GM10266 (cell line): ENCODE measurements at regions not wholly inside any gene's neighbourhood (a gene's known extent, or its start where the extent isn't known, plus 50 kb on each side); places are given as distances from the start of the nearest gene placed in this dataset.

Experiments used
- DNase-seq: peaks from one replicate; pipeline ENCODE4 v3.0.0; 2012; ENCODE audit errors: extremely low spot score
- TF ChIP-seq, protein P1 (sequence below): IDR thresholded peaks from 2 replicates; pipeline ENCODE4 v1.5.1; 2012; ENCODE audit warnings: mild to moderate bottlenecking, low read depth; ENCODE audit not compliant: control insufficient read depth, insufficient read depth; ENCODE audit errors: missing control alignments

DNA sequence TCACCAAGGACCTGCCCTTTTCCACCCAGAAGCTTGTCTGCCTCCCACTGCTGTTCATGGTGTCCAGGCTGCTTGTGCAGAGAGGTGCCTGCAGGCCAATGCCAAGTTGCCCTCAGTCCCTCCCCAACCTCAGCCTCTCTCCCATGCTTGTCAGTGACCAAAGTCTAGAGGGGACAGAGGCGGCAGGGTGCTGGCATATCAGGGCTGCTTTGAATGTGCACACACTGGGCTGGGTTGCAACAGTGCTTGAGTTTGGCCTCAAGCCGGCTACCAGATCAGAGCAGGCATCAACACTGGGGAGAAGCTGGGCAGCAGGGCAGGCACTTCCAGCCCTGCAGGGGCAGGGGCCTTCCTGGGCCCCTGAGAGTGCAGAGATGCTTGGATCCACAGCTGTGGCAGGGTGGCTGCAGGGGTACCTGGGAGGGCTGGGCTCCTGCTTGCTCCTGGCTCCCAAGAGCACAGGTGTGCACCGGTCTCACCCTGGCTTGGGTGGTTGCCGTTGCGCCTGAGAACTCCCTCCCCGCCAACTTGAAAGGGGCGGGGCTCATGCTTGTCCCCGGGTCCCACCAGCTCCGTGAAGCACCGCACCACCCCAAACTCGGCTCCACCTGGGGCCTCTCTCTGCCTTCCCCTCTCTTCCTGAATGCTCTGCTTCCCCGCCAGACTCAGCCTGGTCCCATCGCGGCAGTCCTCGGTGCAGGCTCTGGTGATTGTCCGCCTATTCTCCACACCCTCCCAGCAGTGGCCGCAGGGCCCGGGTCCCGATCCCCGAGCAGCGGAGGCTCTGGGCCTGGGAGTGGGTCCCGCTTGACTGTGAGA is 1681.9 kb upstream of the ADGRL3 start:
- no peak for DNase-seq
- TF ChIP-seq, protein P1, sequence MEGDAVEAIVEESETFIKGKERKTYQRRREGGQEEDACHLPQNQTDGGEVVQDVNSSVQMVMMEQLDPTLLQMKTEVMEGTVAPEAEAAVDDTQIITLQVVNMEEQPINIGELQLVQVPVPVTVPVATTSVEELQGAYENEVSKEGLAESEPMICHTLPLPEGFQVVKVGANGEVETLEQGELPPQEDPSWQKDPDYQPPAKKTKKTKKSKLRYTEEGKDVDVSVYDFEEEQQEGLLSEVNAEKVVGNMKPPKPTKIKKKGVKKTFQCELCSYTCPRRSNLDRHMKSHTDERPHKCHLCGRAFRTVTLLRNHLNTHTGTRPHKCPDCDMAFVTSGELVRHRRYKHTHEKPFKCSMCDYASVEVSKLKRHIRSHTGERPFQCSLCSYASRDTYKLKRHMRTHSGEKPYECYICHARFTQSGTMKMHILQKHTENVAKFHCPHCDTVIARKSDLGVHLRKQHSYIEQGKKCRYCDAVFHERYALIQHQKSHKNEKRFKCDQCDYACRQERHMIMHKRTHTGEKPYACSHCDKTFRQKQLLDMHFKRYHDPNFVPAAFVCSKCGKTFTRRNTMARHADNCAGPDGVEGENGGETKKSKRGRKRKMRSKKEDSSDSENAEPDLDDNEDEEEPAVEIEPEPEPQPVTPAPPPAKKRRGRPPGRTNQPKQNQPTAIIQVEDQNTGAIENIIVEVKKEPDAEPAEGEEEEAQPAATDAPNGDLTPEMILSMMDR = no peak

GRCh38 chr4:59525885-59526284 is 1674.2 kb upstream of the ADGRL3 start:
- DNase-seq = no peak
- TF ChIP-seq, protein P1 = no peak

DNA sequence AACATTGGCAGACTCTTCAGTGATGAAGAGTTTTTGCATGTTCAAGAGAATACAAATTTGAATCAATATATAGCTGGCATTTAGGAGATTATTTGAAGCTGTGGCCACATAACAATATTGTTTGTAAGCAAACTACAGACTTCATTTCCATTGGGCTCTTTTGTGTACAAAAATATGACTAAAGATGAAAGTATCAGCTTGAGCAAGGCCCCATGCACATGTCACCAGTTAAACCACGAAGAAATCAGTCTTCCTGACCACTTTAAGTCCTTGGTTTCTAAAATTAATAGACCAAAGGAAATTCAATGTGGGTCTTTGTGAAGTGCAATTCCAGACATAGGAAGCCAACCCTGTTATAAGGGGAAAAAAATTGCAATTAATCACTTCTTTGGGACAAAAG is 1664.6 kb upstream of the ADGRL3 start:
- TF ChIP-seq, protein P1 = no peak
- DNase-seq = no peak

- TF ChIP-seq, protein P1 = no peak
Observed at GRCh38 chr4:59536428-59536827, 1663.7 kb upstream of the ADGRL3 start.

DNA sequence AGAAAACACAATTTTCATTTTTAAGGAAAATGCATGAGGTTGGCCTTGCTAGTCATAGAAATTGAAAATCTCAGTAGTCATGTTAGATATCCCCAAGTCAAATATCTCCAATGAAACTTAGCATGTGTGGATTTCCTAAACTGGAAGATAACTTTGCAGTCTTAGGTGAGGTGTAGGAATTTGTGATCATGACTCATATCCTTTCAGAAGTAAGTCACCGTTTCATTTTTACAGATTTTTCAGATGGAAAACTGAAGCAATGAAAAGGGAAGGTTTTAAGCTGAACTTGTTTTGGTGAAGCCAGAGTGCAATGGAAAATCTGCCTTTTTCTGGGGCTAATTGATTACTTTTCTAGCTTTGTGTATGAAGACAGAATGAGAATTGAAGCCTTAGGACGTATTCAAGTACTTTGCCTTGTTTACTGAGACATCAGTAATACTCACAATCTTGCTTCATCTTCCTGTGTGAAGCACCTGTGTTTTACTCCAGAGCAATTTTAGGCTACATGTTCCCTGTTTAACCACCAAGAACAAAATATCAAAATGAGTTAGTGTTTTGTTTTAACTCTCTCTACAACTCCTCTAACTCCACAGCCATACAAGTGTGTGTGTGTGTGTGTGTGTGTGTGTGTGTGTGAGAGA is 1662.8 kb upstream of the ADGRL3 start:
- no peak for DNase-seq
- TF ChIP-seq, protein P1 = no peak

More at GRCh38 chr4:59536428-59536827, 1663.7 kb upstream of the ADGRL3 start:
- no peak for DNase-seq

GRCh38 chr4:59539401-59539800 is 1660.7 kb upstream of the ADGRL3 start:
- DNase-seq = no peak
- TF ChIP-seq, protein P1 = no peak

- TF ChIP-seq, protein P1 = no peak
- no peak for DNase-seq
Observed at GRCh38 chr4:59540311-59540710, 1659.8 kb upstream of the ADGRL3 start.
